Lung microvascular endothelial cell (primary cell): ENCODE measurements at regions not wholly inside any gene's neighbourhood (a gene's known extent, or its start where the extent isn't known, plus 50 kb on each side); places are given as distances from the start of the nearest gene placed in this dataset.
"Not testable (repeated sequence)": the region's sequence is repeated elsewhere in the genome, so short reads cannot be mapped to it uniquely, and the experiment has no call there.

Experiments
- DNase-seq, 2 donors: peaks; one replicate each; pipeline versions ENCODE4 v3.0.0 to v3.0.0-alpha.2; 2010; ENCODE audit warnings: low read depth in 2 of 2

DNA sequence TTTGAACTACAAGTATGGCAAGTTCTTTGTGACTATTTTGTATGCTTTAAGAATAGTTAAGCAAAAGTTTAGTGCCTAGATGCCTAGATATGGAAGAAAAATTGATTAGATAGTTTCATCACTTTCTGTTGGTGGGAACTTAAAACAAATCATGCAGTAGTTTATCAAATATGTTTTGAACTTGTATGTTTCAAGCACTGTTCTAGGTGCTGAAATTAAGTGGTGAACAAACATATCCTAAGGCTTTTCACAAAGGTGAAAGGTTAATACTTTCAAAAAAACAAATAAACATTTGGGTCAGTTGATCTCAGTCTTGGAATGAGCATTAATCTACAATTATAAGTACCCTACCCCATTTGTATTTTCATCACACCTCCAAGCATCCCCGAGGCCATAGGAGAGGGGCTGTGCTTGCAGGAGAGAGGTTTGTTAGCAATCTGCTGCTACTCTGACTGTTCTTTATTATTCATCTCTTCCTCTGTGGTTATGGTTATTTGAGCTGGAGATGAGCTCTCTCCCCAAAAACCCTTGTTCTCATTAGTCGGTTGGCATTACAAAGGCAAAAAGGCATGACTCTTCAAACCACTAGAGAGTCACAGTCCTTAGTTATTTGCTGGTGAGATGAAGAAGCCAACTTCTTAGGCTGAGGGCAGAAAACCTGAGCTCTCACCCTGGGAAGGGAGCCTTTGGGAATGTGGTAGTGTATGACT is 103.9 kb upstream of the FHL2 start:
- no peak for DNase-seq

DNA sequence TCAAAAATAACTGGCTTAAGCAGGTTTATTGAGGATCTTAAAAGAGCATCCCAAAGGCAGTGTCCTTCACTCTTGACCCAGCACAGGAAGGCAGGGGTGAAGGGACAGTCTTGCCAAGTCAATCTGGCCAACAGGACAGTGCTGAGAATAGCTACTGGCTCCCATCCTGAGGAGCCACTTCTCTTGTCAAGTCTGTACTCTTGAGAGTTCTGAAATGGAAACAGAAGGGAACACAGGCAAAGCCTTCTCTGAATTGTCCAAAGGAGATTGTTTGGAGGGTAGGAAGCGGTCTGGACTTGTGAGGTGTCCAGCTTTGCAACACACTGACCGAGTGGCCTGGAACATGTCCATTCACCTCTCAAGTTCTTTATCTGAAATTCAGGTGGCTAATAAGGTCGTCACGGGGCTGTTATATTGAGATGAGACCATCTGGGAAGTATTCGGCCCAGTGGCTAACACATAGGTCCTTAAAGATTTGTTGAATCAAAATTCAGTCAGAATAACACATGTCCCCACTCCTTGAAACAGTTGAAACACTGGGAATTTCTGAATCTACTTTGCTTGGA is 99.5 kb upstream of the FHL2 start:
- no peak for DNase-seq

DNA sequence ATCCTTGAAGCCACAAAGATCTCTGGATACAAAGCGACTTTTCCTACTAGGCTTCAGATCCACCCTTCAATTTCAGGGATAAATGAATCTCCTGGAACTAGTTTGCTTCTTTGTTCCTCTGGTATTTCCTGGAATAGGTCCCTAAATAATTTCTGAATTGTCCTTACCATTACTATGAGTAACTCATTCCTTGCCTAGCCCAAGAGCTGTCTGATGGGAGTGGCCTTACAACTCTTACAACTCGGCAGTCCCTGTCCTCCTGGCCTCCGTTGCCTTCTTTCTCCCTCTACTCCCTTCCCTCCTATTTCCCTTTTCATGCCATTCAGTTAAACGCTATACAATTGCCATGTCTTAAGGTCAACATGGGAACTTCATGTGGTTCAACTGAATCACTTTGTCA is 98.2 kb upstream of the FHL2 start:
- no peak for DNase-seq

GRCh38 chr2:105496271-105496670 is 97.4 kb upstream of the FHL2 start:
- DNase-seq = no peak

- DNase-seq = no peak
Measured at GRCh38 chr2:105494683-105495425, 96.0 kb upstream of the FHL2 start.

- no peak for DNase-seq
Measured at GRCh38 chr2:105490956-105491355, 92.1 kb upstream of the FHL2 start.

DNA sequence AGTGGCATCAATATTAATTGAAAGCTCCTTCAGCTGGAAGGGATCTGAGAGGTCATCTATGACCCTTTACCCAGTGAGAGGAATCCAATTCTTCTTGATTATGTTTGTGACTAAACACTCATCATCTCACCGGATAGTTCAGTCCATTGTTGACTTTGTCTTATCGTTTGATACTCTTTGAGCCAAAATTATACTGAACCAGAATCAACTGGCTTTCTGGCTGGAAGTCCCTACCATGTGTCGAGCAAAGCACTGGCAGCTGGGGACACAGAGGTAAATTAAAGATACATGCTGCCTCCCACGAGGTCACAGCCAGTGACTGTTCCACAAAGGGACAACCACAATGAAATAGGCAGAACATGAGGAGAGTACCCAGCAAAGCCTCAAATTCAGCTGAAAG is 91.4 kb upstream of the FHL2 start:
- DNase-seq = no peak

DNA sequence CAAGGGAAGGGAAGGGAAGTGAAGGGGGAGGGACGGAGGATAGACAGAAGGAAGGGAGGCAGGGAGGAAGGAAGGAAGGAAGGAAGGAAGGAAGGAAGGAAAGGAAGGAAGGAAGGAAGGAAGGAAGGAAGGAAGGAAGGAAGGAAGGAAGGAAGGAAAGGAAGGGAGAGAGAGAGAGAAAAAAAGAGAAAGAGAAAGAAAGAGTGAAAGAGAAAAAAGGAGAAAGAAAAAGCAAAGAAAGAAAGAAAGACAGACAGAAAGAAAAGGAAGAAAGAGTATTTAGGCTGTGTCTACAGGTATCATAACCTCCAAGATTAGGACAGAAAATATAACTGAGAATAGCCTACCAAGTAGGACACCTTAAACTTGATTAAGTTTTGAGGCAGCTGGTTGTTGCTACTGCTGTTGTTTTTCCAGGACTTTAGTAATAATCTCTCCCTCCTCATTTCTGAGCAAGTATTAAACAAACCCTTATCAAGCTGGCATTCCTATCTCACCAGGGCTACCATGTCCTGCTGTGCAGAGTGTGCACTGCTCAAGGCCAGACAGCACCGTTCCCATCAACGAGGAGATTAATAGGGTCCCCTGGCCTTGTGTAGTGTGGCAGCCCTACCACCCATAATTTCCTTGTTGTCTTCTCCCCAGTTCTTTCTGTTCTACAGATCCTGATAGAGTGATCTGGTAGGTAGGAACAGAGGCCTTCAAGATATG is 90.5 kb upstream of the FHL2 start:
- no peak for DNase-seq

DNA sequence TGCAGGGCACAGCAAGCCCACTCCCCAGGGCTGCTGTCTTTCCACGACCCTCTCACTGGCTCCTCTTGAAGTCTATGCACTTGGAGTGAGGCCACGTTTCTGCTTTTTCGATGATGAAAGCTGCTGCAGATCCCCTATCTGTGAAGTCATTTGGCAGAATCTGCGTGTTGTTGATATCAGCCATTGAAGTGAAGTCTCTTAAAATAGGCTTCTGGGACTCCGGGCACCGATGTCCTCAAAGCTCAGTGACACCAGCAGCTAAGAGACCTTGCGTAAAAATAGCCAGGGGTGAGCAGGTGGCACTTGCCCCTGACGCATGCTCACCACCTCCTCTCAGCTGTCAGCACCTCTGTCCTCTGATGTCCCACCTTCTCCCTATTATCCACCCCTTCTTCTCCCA is 89.4 kb upstream of the FHL2 start:
- DNase-seq = no peak

- DNase-seq = no peak
Measured at GRCh38 chr2:105487142-105488069, 88.6 kb upstream of the FHL2 start.

- DNase-seq = no peak
Measured at GRCh38 chr2:105486762-105487141, 87.9 kb upstream of the FHL2 start.

DNA sequence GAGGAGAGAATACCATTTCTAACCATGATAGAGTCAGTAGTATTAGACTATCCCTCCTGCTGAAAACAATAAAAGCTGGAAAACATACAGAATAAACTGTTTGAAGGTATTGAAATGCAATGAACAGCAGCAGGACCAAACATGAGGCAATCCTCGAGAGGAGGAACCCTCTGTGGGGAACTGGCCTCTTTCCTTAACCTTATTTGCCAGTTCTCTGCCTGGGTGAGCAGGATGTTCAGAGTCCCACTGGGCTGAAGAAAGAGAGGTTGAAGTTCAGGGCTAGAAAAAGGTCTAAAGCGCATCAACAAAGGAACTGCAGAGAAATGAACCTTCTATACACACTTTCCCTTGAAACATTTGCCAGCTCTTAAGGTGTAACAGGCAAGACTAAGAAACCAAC is 79.8 kb upstream of the FHL2 start:
- DNase-seq = no peak

DNA sequence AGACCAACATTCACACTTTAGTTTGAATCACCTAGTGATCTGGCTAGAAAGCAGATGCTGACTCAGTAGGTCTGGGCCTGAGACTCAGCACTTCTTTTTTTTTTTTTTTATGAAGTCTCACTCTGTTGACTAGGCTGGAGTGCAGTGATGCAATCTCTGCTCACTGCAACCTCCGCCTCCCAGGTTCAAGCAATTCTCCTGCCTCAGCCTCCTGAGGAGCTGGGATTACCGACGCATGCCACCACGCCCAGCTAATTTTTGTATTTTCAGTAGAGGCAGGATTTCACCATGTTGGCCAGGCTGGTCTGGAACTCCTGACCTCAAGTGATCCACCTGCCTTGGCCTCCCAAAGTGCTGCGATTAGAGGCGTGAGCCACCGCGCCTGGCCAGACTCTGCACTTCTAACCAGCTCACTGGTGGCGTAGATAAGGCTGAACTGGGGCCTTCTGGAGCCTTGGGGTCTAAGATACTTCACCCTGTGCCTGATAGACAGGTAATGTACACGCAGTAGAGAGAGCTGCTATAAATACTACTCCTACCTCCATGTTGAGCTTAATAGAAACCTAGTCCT is 78.3 kb upstream of the FHL2 start:
- not testable (repeated sequence) for DNase-seq

GRCh38 chr2:105473011-105473410 is 74.2 kb upstream of the FHL2 start:
- no peak for DNase-seq

- DNase-seq = no peak
Measured at GRCh38 chr2:105470979-105471378, 72.1 kb upstream of the FHL2 start.

DNA sequence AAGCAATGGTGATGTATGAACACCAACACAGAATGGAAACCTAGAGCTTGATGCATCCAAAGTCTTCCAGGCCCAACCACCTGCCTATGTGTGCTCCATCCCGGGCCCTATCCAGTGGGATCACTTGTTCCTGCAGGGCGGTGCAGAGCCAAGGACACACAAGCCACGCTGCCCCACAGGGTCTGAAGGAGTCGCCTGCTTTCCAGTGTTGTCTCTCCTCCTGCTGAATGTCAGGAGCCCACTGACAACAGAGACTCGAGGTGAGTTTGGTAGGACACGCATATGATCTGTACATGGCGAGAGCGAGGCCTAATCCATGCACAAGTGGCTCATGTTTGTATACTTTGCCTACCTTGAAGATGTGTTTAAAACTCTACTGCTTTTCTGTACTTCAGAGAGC is 70.9 kb upstream of the FHL2 start:
- no peak for DNase-seq

DNA sequence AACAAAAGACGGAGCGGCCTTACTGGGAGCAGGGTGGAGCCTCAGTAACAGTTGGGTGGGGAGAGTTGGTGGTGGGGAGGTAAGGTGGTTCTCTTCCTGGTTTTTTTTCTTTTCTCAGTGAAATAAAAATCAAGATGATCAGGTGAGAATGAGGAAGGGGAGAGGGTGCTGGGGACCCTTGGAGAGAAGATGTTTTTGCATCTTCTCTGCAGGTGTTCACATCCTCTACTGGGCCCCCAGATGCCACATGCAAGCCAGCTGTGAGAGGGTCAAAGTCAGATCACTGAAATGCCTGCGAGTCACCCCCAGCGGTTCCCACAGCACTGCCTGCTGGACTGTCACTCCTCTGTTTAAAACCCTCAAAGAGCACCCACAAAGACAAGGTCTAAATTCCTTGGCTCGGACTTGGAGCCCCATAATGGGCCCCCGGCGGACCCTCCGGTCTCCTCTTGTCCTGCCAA is 69.8 kb upstream of the FHL2 start:
- no peak for DNase-seq

GRCh38 chr2:105464325-105464724 is 65.5 kb upstream of the FHL2 start:
- DNase-seq = no peak

DNA sequence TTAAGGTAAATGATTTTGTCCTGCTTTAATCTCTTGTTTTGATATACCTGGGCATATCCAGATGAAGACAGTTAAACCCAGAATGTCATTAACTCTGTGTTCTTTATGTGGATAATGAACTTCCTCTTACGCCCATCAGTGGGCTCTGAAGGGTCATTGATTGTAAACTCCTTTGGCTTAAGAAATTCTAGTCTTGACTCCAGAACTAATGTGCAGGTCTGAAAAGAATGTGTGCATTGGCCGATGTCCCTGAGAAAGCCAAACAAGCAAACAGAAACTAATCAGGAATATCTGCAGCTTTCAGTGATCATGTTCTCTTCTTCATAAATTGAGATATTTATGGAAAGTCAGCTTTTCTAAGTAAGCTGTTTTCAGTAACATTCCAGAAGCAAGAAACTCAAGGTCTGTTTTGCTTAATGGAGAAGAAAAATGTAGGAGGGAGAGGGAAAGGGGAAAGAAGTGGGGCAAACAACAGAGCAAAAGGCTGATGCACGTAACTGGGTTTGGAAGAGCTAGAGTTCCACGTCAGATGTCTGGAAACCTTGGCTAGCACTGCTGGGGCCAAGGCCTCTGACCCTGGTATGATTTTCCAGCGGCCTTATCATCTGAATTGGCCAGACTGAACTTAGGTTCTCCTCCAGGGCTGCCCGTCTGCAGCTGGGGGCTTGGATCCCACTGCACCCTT is 61.3 kb upstream of the FHL2 start:
- no peak for DNase-seq

GRCh38 chr2:105458076-105458475 is 59.2 kb upstream of the FHL2 start:
- no peak for DNase-seq
